Upper lobe of left lung (tissue), 6 donors: ENCODE measurements at regions not wholly inside any gene's neighbourhood (a gene's known extent, or its start where the extent isn't known, plus 50 kb on each side); places are given as distances from the start of the nearest gene placed in this dataset.
"Not testable (repeated sequence)": the region's sequence is repeated elsewhere in the genome, so short reads cannot be mapped to it uniquely, and the experiment has no call there.

Experiments
- ATAC-seq, 2 donors: fragments of 200-7000 bp; cut with Tn5 transposase; one replicate each; pipeline ENCODE4 v1.9.1; 2022; ENCODE audit warnings: mild to moderate bottlenecking in 2 of 2, moderate library complexity in 2 of 2; ENCODE audit not compliant: low FRiP score in 2 of 2
- DNase-seq, 2 donors: peaks; one replicate each; pipeline ENCODE4 v3.0.0-alpha.2; 2019 to 2020
- H3K27ac ChIP-seq, 4 donors: fragments of 200-600 bp; sonication (generic); one replicate each; pipeline ENCODE4 v1.5.1; 2016 to 2019
- H3K27me3 ChIP-seq, 4 donors: fragments of 200-600 bp; sonication (generic); one replicate each; pipeline ENCODE4 v1.5.1; 2017 to 2019
- H3K36me3 ChIP-seq, 4 donors: fragments of 200-600 bp; sonication (generic); one replicate each; pipeline ENCODE4 v1.5.1; 2016 to 2019
- H3K4me1 ChIP-seq, 4 donors: fragments of 200-600 bp; sonication (generic); one replicate each; pipeline ENCODE4 v1.5.1; 2018 to 2019
- H3K4me3 ChIP-seq, 4 donors: fragments of 200-600 bp; sonication (generic); one replicate each; pipeline ENCODE4 v1.5.1; 2017 to 2019; ENCODE audit warnings: mild to moderate bottlenecking in 2 of 4, moderate library complexity in 1 of 4
- H3K9me3 ChIP-seq, 4 donors: fragments of 200-600 bp; sonication (generic); one replicate each; pipeline ENCODE4 v1.5.1; 2018 to 2019
- CTCF ChIP-seq, 6 experiments: fragments of 450-650 bp in 4 of 6; fragments of 200-600 bp in 2 of 6; sonication (generic) in 2 of 6; IDR thresholded peaks; one replicate each; pipeline ENCODE4 v1.5.1; 2016 to 2019; ENCODE audit warnings: antibody characterized with exemption in 6 of 6
- EP300 ChIP-seq, 4 donors: sonication (generic); formaldehyde crosslinking; IDR thresholded peaks; one replicate each; pipeline ENCODE4 v1.5.1; 2017; ENCODE audit warnings: antibody characterized with exemption in 4 of 4, control low read depth in 2 of 4
- POLR2A ChIP-seq, 4 donors: fragments of 450-650 bp; IDR thresholded peaks; one replicate each; pipeline ENCODE4 v1.5.1; 2016 to 2017; ENCODE audit warnings: antibody characterized with exemption in 4 of 4, mild to moderate bottlenecking in 2 of 4
- POLR2AphosphoS5 ChIP-seq, 2 donors: sonication (generic); formaldehyde crosslinking; IDR thresholded peaks; one replicate each; pipeline ENCODE4 v1.5.1; 2017; ENCODE audit warnings: antibody characterized with exemption in 2 of 2
- WGBS, 2 donors: methylation state at CpG; one replicate each; pipeline ENCODE4 v1.1.5; 2017 to 2018; 5-methylcytosine and 5-hydroxymethylcytosine counted together
- donor health status: DM: no; HTN: no; CAD: no; lungs with moderate emphysema.
- donor health status: DM: no; HTN: yes; CAD: no; lungs with severe emphysema.

GRCh38 chr19:28553764-28554163 lies 659.2 kb downstream of the UQCRFS1 start:
- 83 to 97% methylated on average over 2 of the region's 2 CpGs for WGBS, 2 donors
- Histone ChIP-seq H3K27ac (no peak overlapping the region), H3K36me3 (no peaks in the 10 kb centered on the region), H3K4me1 (no peaks in the 10 kb centered on the region), H3K9me3 (no peaks in the 10 kb centered on the region), H3K27me3 (no peaks in the 10 kb centered on the region), H3K4me3 (no peak overlapping the region)
- DNase-seq = no peak
- TF ChIP-seq POLR2AphosphoS5 (IDR thresholded peaks at IDR 0.05) = no peak
- no peak for TF ChIP-seq POLR2A (IDR thresholded peaks at IDR 0.05)
- no peak for TF ChIP-seq CTCF (IDR thresholded peaks at IDR 0.05)
- TF ChIP-seq EP300 (IDR thresholded peaks at IDR 0.05) = no peak
- no peak for ATAC-seq

- Histone ChIP-seq H3K27ac (no peak overlapping the region), H3K9me3 (no peaks in the 10 kb centered on the region), H3K4me3 (no peak overlapping the region), H3K4me1 (no peaks in the 10 kb centered on the region), H3K36me3 (no peaks in the 10 kb centered on the region), H3K27me3 (no peaks in the 10 kb centered on the region)
- WGBS, 2 donors = 60 to 67% methylated on average over 4 to 5 of the region's 5 CpGs
- no peak for DNase-seq
- TF ChIP-seq CTCF (IDR thresholded peaks at IDR 0.05) (no peak), EP300 (IDR thresholded peaks at IDR 0.05) (no peak), POLR2A (IDR thresholded peaks at IDR 0.05) (no peak), POLR2AphosphoS5 (IDR thresholded peaks at IDR 0.05) (no peak)
- ATAC-seq = no peak
Measured at GRCh38 chr19:28553005-28553404, 659.9 kb downstream of the UQCRFS1 start.

- H3K4me1 ChIP-seq = no peaks in the 10 kb centered on the region
- no peak for ATAC-seq
Measured at GRCh38 chr19:28549680-28550277, 663.2 kb downstream of the UQCRFS1 start.

GRCh38 chr19:28546148-28546685 lies 666.7 kb downstream of the UQCRFS1 start:
- no peak for DNase-seq
- Histone ChIP-seq H3K27ac (no peak overlapping the region), H3K4me3 (no peak overlapping the region), H3K4me1 (no peaks in the 10 kb centered on the region), H3K36me3 (no peaks in the 10 kb centered on the region), H3K27me3 (no peaks in the 10 kb centered on the region), H3K9me3 (no peaks in the 10 kb centered on the region)
- no peak for TF ChIP-seq CTCF (IDR thresholded peaks at IDR 0.05)
- TF ChIP-seq POLR2A (IDR thresholded peaks at IDR 0.05) = no peak
- TF ChIP-seq POLR2AphosphoS5 (IDR thresholded peaks at IDR 0.05) = no peak
- TF ChIP-seq EP300 (IDR thresholded peaks at IDR 0.05) = no peak
- 85 to 91% methylated on average over 10 of the region's 10 CpGs for WGBS, 2 donors
- ATAC-seq = no peak

More at GRCh38 chr19:28549680-28550277, 663.2 kb downstream of the UQCRFS1 start:
- WGBS, 2 donors = 69 to 74% methylated on average over 7 of the region's 7 CpGs
- TF ChIP-seq POLR2A (IDR thresholded peaks at IDR 0.05) (no peak), POLR2AphosphoS5 (IDR thresholded peaks at IDR 0.05) (no peak), CTCF (IDR thresholded peaks at IDR 0.05) (no peak), EP300 (IDR thresholded peaks at IDR 0.05) (no peak)
- no peaks in the 10 kb centered on the region for H3K27me3 ChIP-seq
- H3K4me3 ChIP-seq = no peak overlapping the region
- no peaks in the 10 kb centered on the region for H3K9me3 ChIP-seq
- no peak overlapping the region for H3K27ac ChIP-seq
- no peaks in the 10 kb centered on the region for H3K36me3 ChIP-seq
- no peak for DNase-seq

- WGBS, 2 donors = 84 to 90% methylated on average over 7 of the region's 7 CpGs
- not testable (repeated sequence) for H3K27ac ChIP-seq, ATAC-seq, H3K4me1 ChIP-seq, H3K36me3 ChIP-seq, H3K9me3 ChIP-seq, DNase-seq, H3K27me3 ChIP-seq, H3K4me3 ChIP-seq
Measured at GRCh38 chr19:28545397-28545796, 667.6 kb downstream of the UQCRFS1 start.
